ENCODE measurements at regions not wholly inside any gene's neighbourhood (a gene's known extent, or its start where the extent isn't known, plus 50 kb on each side); places are given as distances from the start of the nearest gene placed in this dataset.

- CTCF ChIA-PET = no interaction called here
- POLR2A ChIA-PET = no interaction called here
- no peak for DNase-seq
- H3K9me3 Mint-ChIP-seq = no peaks in the 10 kb centered on the region
- intact Hi-C loops (cut with micrococcal nuclease) = no loop called here
- no peaks in the 10 kb centered on the region for H3K36me3 Mint-ChIP-seq
- H3K27me3 Mint-ChIP-seq = peaks cover 12% of the 10 kb centered on the region
- no peaks in the 10 kb centered on the region for H3K4me1 Mint-ChIP-seq (ENCODE audit: low read depth)
- no peak overlapping the region for H3K4me3 Mint-ChIP-seq
- H3K27ac Mint-ChIP-seq = no peak overlapping the region
Measured at GRCh38 chr11:103530257-103530656, 421.0 kb downstream of the DYNC2H1 start.

GRCh38 chr11:103532133-103532788 lies 423.0 kb downstream of the DYNC2H1 start:
- no peak overlapping the region for H3K4me3 Mint-ChIP-seq
- no peaks in the 10 kb centered on the region for H3K4me1 Mint-ChIP-seq (ENCODE audit: low read depth)
- no peak for DNase-seq
- CTCF ChIA-PET = no interaction called here
- intact Hi-C loops (cut with micrococcal nuclease) = no loop called here
- no peaks in the 10 kb centered on the region for H3K9me3 Mint-ChIP-seq
- H3K36me3 Mint-ChIP-seq = no peaks in the 10 kb centered on the region
- POLR2A ChIA-PET = no interaction called here
- peaks cover 12% of the 10 kb centered on the region for H3K27me3 Mint-ChIP-seq
- H3K27ac Mint-ChIP-seq = no peak overlapping the region

- Mint-ChIP-seq H3K36me3 (no peaks in the 10 kb centered on the region), H3K9me3 (no peaks in the 10 kb centered on the region), H3K4me1 (ENCODE audit: low read depth) (no peaks in the 10 kb centered on the region), H3K4me3 (no peak overlapping the region), H3K27me3 (peaks cover 12% of the 10 kb centered on the region), H3K27ac (no peak overlapping the region)
- ChIA-PET CTCF (no interaction called here), POLR2A (no interaction called here)
- intact Hi-C loops (cut with micrococcal nuclease) = no loop called here
- DNase-seq = no peak
Measured at GRCh38 chr11:103534191-103534590, 425.0 kb downstream of the DYNC2H1 start.

GRCh38 chr11:103534959-103535358 lies 425.7 kb downstream of the DYNC2H1 start:
- Mint-ChIP-seq H3K27me3 (peaks cover 12% of the 10 kb centered on the region), H3K4me1 (ENCODE audit: low read depth) (no peaks in the 10 kb centered on the region), H3K27ac (no peak overlapping the region), H3K36me3 (no peaks in the 10 kb centered on the region), H3K4me3 (no peak overlapping the region), H3K9me3 (no peaks in the 10 kb centered on the region)
- DNase-seq = no peak
- ChIA-PET CTCF (no interaction called here), POLR2A (no interaction called here)
- intact Hi-C loops (cut with micrococcal nuclease) = no loop called here

- no peak overlapping the region for H3K27ac Mint-ChIP-seq
- ChIA-PET POLR2A (no interaction called here), CTCF (interaction anchor here (1.7 kb wide), 1 partner anchor 8 kb away, joined by 4 read pairs; no protein-coding TSS in a partner anchor)
- peaks cover 8% of the 10 kb centered on the region for H3K27me3 Mint-ChIP-seq
- H3K4me1 Mint-ChIP-seq (ENCODE audit: low read depth) = no peaks in the 10 kb centered on the region
- DNase-seq = no peak
- intact Hi-C loops (cut with micrococcal nuclease) = no loop called here
- H3K36me3 Mint-ChIP-seq = no peaks in the 10 kb centered on the region
- no peak overlapping the region for H3K4me3 Mint-ChIP-seq
- peaks cover 10% of the 10 kb centered on the region for H3K9me3 Mint-ChIP-seq
Measured at GRCh38 chr11:103536335-103536722, 427.1 kb downstream of the DYNC2H1 start.

- no peak for DNase-seq
- peaks cover 3% of the 10 kb centered on the region for H3K27me3 Mint-ChIP-seq
- CTCF ChIA-PET = interaction anchor here (1.2 kb wide), 1 partner anchor 213 kb away, joined by 6 read pairs; no protein-coding TSS in a partner anchor
- intact Hi-C loops (cut with micrococcal nuclease) = loop anchor here (1.0 kb wide), 1 partner anchor 212 kb away; no protein-coding TSS in a partner anchor
- H3K4me1 Mint-ChIP-seq (ENCODE audit: low read depth) = no peaks in the 10 kb centered on the region
- POLR2A ChIA-PET = no interaction called here
- peaks cover 15% of the 10 kb centered on the region for H3K9me3 Mint-ChIP-seq
- H3K36me3 Mint-ChIP-seq = no peaks in the 10 kb centered on the region
- no peak overlapping the region for H3K4me3 Mint-ChIP-seq
- no peak overlapping the region for H3K27ac Mint-ChIP-seq
Measured at GRCh38 chr11:103537904-103538502, 428.8 kb downstream of the DYNC2H1 start.

- no peak overlapping the region for H3K4me3 Mint-ChIP-seq
- DNase-seq = no peak
- intact Hi-C loops (cut with micrococcal nuclease) = no loop called here
- CTCF ChIA-PET = no interaction called here
- peaks cover 15% of the 10 kb centered on the region for H3K9me3 Mint-ChIP-seq
- POLR2A ChIA-PET = no interaction called here
- no peaks in the 10 kb centered on the region for H3K27me3 Mint-ChIP-seq
- H3K4me1 Mint-ChIP-seq (ENCODE audit: low read depth) = no peaks in the 10 kb centered on the region
- H3K36me3 Mint-ChIP-seq = no peaks in the 10 kb centered on the region
- H3K27ac Mint-ChIP-seq = no peak overlapping the region
Measured at GRCh38 chr11:103539166-103539565, 429.9 kb downstream of the DYNC2H1 start.

GRCh38 chr11:103541186-103541795 lies 432.1 kb downstream of the DYNC2H1 start:
- Mint-ChIP-seq H3K9me3 (peaks cover 15% of the 10 kb centered on the region), H3K27ac (no peak overlapping the region), H3K4me1 (ENCODE audit: low read depth) (no peaks in the 10 kb centered on the region), H3K27me3 (no peaks in the 10 kb centered on the region), H3K36me3 (no peaks in the 10 kb centered on the region), H3K4me3 (no peak overlapping the region)
- no peak for DNase-seq
- POLR2A ChIA-PET = no interaction called here
- intact Hi-C loops (cut with micrococcal nuclease) = no loop called here
- CTCF ChIA-PET = interaction anchor here (0.9 kb wide), 1 partner anchor 139 kb away, joined by 3 read pairs; no protein-coding TSS in a partner anchor

- intact Hi-C loops (cut with micrococcal nuclease) = no loop called here
- Mint-ChIP-seq H3K36me3 (no peaks in the 10 kb centered on the region), H3K27me3 (no peaks in the 10 kb centered on the region), H3K27ac (no peak overlapping the region), H3K4me1 (ENCODE audit: low read depth) (no peaks in the 10 kb centered on the region), H3K4me3 (no peak overlapping the region), H3K9me3 (peaks cover 15% of the 10 kb centered on the region)
- POLR2A ChIA-PET = no interaction called here
- CTCF ChIA-PET = no interaction called here
- DNase-seq = no peak
Measured at GRCh38 chr11:103542851-103543250, 433.6 kb downstream of the DYNC2H1 start.

GRCh38 chr11:103543456-103543855 lies 434.2 kb downstream of the DYNC2H1 start:
- DNase-seq = no peak
- Mint-ChIP-seq H3K36me3 (no peaks in the 10 kb centered on the region), H3K4me3 (no peak overlapping the region), H3K27me3 (no peaks in the 10 kb centered on the region), H3K9me3 (peaks cover 15% of the 10 kb centered on the region), H3K27ac (no peak overlapping the region), H3K4me1 (ENCODE audit: low read depth) (no peaks in the 10 kb centered on the region)
- CTCF ChIA-PET = no interaction called here
- POLR2A ChIA-PET = no interaction called here
- intact Hi-C loops (cut with micrococcal nuclease) = no loop called here

GRCh38 chr11:103544874-103545273 lies 435.6 kb downstream of the DYNC2H1 start:
- no peaks in the 10 kb centered on the region for H3K4me1 Mint-ChIP-seq (ENCODE audit: low read depth)
- H3K9me3 Mint-ChIP-seq = peaks cover 15% of the 10 kb centered on the region
- CTCF ChIA-PET = interaction anchor here (1.2 kb wide), 1 partner anchor 9 kb away, joined by 4 read pairs; no protein-coding TSS in a partner anchor
- H3K36me3 Mint-ChIP-seq = no peaks in the 10 kb centered on the region
- intact Hi-C loops (cut with micrococcal nuclease) = no loop called here
- H3K27ac Mint-ChIP-seq = no peak overlapping the region
- no peaks in the 10 kb centered on the region for H3K27me3 Mint-ChIP-seq
- DNase-seq = no peak
- POLR2A ChIA-PET = no interaction called here
- no peak overlapping the region for H3K4me3 Mint-ChIP-seq

GRCh38 chr11:103545551-103545950 lies 436.3 kb downstream of the DYNC2H1 start:
- H3K9me3 Mint-ChIP-seq = peaks cover 13% of the 10 kb centered on the region
- intact Hi-C loops (cut with micrococcal nuclease) = no loop called here
- no peak for DNase-seq
- no peaks in the 10 kb centered on the region for H3K4me1 Mint-ChIP-seq (ENCODE audit: low read depth)
- no peak overlapping the region for H3K27ac Mint-ChIP-seq
- ChIA-PET POLR2A (no interaction called here), CTCF (interaction anchor here (1.2 kb wide), 1 partner anchor 9 kb away, joined by 4 read pairs; no protein-coding TSS in a partner anchor)
- H3K27me3 Mint-ChIP-seq = no peaks in the 10 kb centered on the region
- no peaks in the 10 kb centered on the region for H3K36me3 Mint-ChIP-seq
- no peak overlapping the region for H3K4me3 Mint-ChIP-seq

- H3K27ac Mint-ChIP-seq = no peak overlapping the region
- DNase-seq = no peak
- no peaks in the 10 kb centered on the region for H3K4me1 Mint-ChIP-seq (ENCODE audit: low read depth)
- POLR2A ChIA-PET = no interaction called here
- no peaks in the 10 kb centered on the region for H3K36me3 Mint-ChIP-seq
- CTCF ChIA-PET = no interaction called here
- H3K27me3 Mint-ChIP-seq = no peaks in the 10 kb centered on the region
- no peak overlapping the region for H3K4me3 Mint-ChIP-seq
- peaks cover 6% of the 10 kb centered on the region for H3K9me3 Mint-ChIP-seq
- intact Hi-C loops (cut with micrococcal nuclease) = no loop called here
Measured at GRCh38 chr11:103546236-103546635, 437.0 kb downstream of the DYNC2H1 start.
